GM19467 (cell line): ENCODE measurements at regions not wholly inside any gene's neighbourhood (a gene's known extent, or its start where the extent isn't known, plus 50 kb on each side); places are given as distances from the start of the nearest gene placed in this dataset.
A peak's percentile ranks its signal among the peaks of the same experiment; 100 is the strongest.
"Not testable (repeated sequence)": the region's sequence is repeated elsewhere in the genome, so short reads cannot be mapped to it uniquely, and the experiment has no call there.

Source experiments
- ATAC-seq: cut with Tn5 transposase; IDR thresholded peaks from one replicate; pipeline ENCODE4 v1.9.1; 2021; ENCODE audit warnings: mild to moderate bottlenecking, moderate library complexity; ENCODE audit not compliant: unreplicated experiment

- peak; percentile 70 for ATAC-seq
Observed at GRCh38 chr6:144931172-144932035, 646.3 kb downstream of the UTRN start.

GRCh38 chr6:144932621-144933020, 647.5 kb downstream of the UTRN start:
- no peak for ATAC-seq

- no peak for ATAC-seq
Observed at GRCh38 chr6:144935181-144935580, 650.0 kb downstream of the UTRN start.

- ATAC-seq: no peak
Observed at GRCh38 chr6:144935661-144936060, 650.5 kb downstream of the UTRN start.

- ATAC-seq: no peak
Observed at GRCh38 chr6:144936764-144937163, 651.6 kb downstream of the UTRN start.

GRCh38 chr6:144939921-144940320, 654.8 kb downstream of the UTRN start:
- no peak for ATAC-seq

- no peak for ATAC-seq
Observed at GRCh38 chr6:144944106-144944505, 659.0 kb downstream of the UTRN start.

- ATAC-seq: no peak
Observed at GRCh38 chr6:144947398-144947976, 662.4 kb downstream of the UTRN start.

- ATAC-seq: no peak
Observed at GRCh38 chr6:144951730-144952437, 666.7 kb downstream of the UTRN start.

- ATAC-seq: no peak
Observed at GRCh38 chr6:144952456-144953240, 667.5 kb downstream of the UTRN start.

GRCh38 chr6:144953552-144954240, 668.6 kb downstream of the UTRN start:
- no peak for ATAC-seq

- ATAC-seq: no peak
Observed at GRCh38 chr6:144954241-144954556, 669.1 kb downstream of the UTRN start.

GRCh38 chr6:144955392-144955791, 670.3 kb downstream of the UTRN start:
- no peak for ATAC-seq

- ATAC-seq: no peak
Observed at GRCh38 chr6:144955859-144956258, 670.7 kb downstream of the UTRN start.

- not testable (repeated sequence) for ATAC-seq
Observed at GRCh38 chr6:144956697-144957096, 671.6 kb downstream of the UTRN start.

GRCh38 chr6:144957236-144957937, 672.3 kb downstream of the UTRN start:
- no peak for ATAC-seq

- ATAC-seq: no peak
Observed at GRCh38 chr6:144969154-144969553, 684.0 kb downstream of the UTRN start.

GRCh38 chr6:144969602-144970272, 684.6 kb downstream of the UTRN start:
- no peak for ATAC-seq

- ATAC-seq: not testable (repeated sequence)
Observed at GRCh38 chr6:144977250-144977864, 692.2 kb downstream of the UTRN start.
